AG04450 (cell line): ENCODE measurements at regions not wholly inside any gene's neighbourhood (a gene's known extent, or its start where the extent isn't known, plus 50 kb on each side); places are given as distances from the start of the nearest gene placed in this dataset.

Experiments used
- CTCF ChIA-PET: fragments of 300-600, 350-600 bp; formaldehyde crosslinking; extraction: SDS; loops from one replicate; lab custom pipeline; 2022; ENCODE audit warnings: antibody characterized with exemption, inconsistent platforms; lab: Charles Lee
- POLR2A ChIA-PET: fragments of 350-600 bp; formaldehyde crosslinking; extraction: SDS; loops from one replicate; lab custom pipeline; 2021; ENCODE audit warnings: antibody characterized with exemption, inconsistent platforms; lab: Yijun Ruan, JAX
- DNase-seq: peaks from one replicate; pipeline ENCODE4 v3.0.0-alpha.2; 2011; ENCODE audit warnings: low read depth, low spot score
- H3K27ac ChIP-seq: one replicate; pipeline ENCODE4 v1.5.1; 2012; ENCODE audit warnings: low read depth, low read length, control low read depth
- H3K27me3 ChIP-seq: one replicate; pipeline ENCODE4 v1.6.0; 2012; ENCODE audit warnings: low read length; ENCODE audit not compliant: control insufficient read depth, insufficient read depth
- H3K4me3 ChIP-seq: 2 replicates; pipeline ENCODE4 v1.5.1; 2011; ENCODE audit warnings: mild to moderate bottlenecking, low read depth, low read length, control low read depth
- H3K9me3 ChIP-seq: 2 replicates; pipeline ENCODE4 v1.5.1; 2012; ENCODE audit warnings: low read length; ENCODE audit not compliant: control insufficient read depth, insufficient read depth
- CTCF ChIP-seq: IDR thresholded peaks from 2 replicates; pipeline ENCODE4 v1.5.1; 2011; ENCODE audit warnings: low read depth, low read length, control low read depth, inconsistent platforms

DNA sequence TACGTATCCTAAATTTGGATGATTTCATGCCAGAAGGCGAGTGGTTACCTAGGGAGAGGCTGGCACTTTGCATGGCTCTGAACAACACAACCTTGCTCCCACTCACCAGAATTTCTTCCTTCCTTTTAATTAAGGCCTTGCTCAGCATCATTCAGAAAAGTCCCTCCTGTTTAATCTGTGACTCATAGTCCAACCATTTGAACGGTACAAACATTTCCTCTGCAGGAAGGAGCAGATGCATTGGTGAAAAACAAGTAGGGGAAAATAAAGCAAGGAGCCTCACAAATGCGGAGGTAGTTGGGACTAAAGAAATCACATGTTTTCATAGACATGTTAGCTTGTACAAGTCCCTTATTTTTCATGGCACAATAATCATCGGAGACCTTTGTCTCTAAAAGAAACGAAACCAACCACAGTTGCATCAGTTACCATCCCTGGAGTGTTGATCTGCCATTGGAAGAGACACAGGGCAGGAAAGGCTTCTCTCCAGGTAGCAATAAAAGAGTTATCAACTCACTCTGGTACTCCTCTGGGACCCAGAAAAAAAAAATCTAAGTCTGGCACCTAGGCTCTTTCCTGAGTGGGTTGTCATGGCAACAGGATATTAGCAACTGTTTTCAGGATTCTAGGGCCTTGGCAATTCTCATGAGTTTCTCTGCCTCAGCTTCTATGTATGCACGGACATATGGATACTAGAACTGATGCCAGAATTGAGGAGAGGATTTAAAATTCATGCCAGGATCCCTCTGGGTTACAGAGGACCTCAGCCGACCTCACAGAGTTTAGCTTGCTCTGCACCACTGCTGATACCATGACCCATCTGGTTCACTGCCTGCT is 255.4 kb upstream of the ARPP21 start:
- no peak overlapping the region for H3K27ac ChIP-seq
- DNase-seq: no peak
- CTCF ChIA-PET: no interaction called here

GRCh38 chr3:35385271-35385670 is 254.1 kb upstream of the ARPP21 start:
- no peak for DNase-seq
- H3K27me3 ChIP-seq: no peaks in the 10 kb centered on the region
- no peak for TF ChIP-seq CTCF
- ChIA-PET POLR2A (no interaction called here), CTCF (no interaction called here)
- peaks cover 5% of the 10 kb centered on the region for H3K9me3 ChIP-seq
- no peak overlapping the region for H3K4me3 ChIP-seq
- H3K27ac ChIP-seq: no peak overlapping the region

More for the DNA sequence above, 255.4 kb upstream of the ARPP21 start:
- Histone ChIP-seq H3K9me3 (peaks cover 3% of the 10 kb centered on the region), H3K4me3 (no peak overlapping the region), H3K27me3 (no peaks in the 10 kb centered on the region)
- no peak for TF ChIP-seq CTCF
- POLR2A ChIA-PET: no interaction called here

- no peak for DNase-seq
- POLR2A ChIA-PET: no interaction called here
- CTCF ChIA-PET: no interaction called here
- Histone ChIP-seq H3K27ac (no peak overlapping the region), H3K27me3 (no peaks in the 10 kb centered on the region), H3K4me3 (no peak overlapping the region), H3K9me3 (peaks cover 21% of the 10 kb centered on the region; the same call in 1 of the 2 replicates)
- TF ChIP-seq CTCF: no peak
Measured at GRCh38 chr3:35389907-35390306, 249.4 kb upstream of the ARPP21 start.

GRCh38 chr3:35392187-35392586 is 247.1 kb upstream of the ARPP21 start:
- Histone ChIP-seq H3K27ac (no peak overlapping the region), H3K9me3 (peaks cover 23% of the 10 kb centered on the region), H3K4me3 (no peak overlapping the region), H3K27me3 (no peaks in the 10 kb centered on the region)
- ChIA-PET POLR2A (no interaction called here), CTCF (no interaction called here)
- DNase-seq: no peak
- no peak for TF ChIP-seq CTCF

- ChIA-PET CTCF (no interaction called here), POLR2A (no interaction called here)
- no peak for DNase-seq
- H3K9me3 ChIP-seq: peaks cover 25% of the 10 kb centered on the region
- no peak overlapping the region for H3K4me3 ChIP-seq
- TF ChIP-seq CTCF: no peak
- no peaks in the 10 kb centered on the region for H3K27me3 ChIP-seq
- no peak overlapping the region for H3K27ac ChIP-seq
Measured at GRCh38 chr3:35393901-35394799, 245.2 kb upstream of the ARPP21 start.
